ENCODE measurements at regions not wholly inside any gene's neighbourhood (a gene's known extent, or its start where the extent isn't known, plus 50 kb on each side); places are given as distances from the start of the nearest gene placed in this dataset.

DNA sequence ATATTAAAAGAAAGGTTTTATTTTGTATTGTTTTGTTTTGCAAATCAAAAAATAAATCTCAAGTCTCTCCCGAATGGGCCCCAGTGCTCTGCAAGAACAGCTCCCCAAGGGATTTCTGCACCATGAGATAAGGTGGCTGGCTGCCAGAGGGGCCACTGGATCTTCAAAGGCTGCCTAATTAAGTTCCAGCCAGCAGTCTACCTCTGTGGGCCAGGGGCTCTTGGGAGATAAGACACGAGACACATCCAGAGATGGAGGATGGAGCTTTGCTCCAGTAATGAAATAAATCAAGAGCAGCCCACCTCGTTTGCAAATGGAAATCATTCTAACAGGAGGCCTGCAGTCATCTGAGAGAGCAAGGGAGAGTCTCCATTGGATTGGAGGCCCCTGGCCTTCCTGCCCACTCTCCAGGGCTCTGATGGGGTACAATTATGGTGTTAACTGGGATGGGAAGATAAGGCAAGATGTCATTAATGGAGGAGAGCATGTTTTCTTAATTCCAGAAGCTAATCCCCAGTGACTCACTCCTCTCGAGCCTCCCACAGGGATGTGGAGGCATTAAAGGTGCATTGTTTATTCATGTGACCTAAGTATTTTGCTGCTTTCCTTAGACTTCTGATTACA, 155.2 kb upstream of the KAZN start:
- DNase-seq (ENCODE audit: low read depth in 1 of 2, low spot score in 1 of 2) = no peak
- TF ChIP-seq, protein P1, sequence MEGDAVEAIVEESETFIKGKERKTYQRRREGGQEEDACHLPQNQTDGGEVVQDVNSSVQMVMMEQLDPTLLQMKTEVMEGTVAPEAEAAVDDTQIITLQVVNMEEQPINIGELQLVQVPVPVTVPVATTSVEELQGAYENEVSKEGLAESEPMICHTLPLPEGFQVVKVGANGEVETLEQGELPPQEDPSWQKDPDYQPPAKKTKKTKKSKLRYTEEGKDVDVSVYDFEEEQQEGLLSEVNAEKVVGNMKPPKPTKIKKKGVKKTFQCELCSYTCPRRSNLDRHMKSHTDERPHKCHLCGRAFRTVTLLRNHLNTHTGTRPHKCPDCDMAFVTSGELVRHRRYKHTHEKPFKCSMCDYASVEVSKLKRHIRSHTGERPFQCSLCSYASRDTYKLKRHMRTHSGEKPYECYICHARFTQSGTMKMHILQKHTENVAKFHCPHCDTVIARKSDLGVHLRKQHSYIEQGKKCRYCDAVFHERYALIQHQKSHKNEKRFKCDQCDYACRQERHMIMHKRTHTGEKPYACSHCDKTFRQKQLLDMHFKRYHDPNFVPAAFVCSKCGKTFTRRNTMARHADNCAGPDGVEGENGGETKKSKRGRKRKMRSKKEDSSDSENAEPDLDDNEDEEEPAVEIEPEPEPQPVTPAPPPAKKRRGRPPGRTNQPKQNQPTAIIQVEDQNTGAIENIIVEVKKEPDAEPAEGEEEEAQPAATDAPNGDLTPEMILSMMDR (IDR thresholded peaks at IDR 0.05; ENCODE audit: insufficient read depth, low read length) = no peak
- no peak for TF ChIP-seq SPI1 (IDR thresholded peaks at IDR 0.05; ENCODE audit: borderline replicate concordance, low read depth)
- no peak for TF ChIP-seq GABPA (IDR thresholded peaks at IDR 0.05; ENCODE audit: low read depth)
- TF ChIP-seq, protein P2, sequence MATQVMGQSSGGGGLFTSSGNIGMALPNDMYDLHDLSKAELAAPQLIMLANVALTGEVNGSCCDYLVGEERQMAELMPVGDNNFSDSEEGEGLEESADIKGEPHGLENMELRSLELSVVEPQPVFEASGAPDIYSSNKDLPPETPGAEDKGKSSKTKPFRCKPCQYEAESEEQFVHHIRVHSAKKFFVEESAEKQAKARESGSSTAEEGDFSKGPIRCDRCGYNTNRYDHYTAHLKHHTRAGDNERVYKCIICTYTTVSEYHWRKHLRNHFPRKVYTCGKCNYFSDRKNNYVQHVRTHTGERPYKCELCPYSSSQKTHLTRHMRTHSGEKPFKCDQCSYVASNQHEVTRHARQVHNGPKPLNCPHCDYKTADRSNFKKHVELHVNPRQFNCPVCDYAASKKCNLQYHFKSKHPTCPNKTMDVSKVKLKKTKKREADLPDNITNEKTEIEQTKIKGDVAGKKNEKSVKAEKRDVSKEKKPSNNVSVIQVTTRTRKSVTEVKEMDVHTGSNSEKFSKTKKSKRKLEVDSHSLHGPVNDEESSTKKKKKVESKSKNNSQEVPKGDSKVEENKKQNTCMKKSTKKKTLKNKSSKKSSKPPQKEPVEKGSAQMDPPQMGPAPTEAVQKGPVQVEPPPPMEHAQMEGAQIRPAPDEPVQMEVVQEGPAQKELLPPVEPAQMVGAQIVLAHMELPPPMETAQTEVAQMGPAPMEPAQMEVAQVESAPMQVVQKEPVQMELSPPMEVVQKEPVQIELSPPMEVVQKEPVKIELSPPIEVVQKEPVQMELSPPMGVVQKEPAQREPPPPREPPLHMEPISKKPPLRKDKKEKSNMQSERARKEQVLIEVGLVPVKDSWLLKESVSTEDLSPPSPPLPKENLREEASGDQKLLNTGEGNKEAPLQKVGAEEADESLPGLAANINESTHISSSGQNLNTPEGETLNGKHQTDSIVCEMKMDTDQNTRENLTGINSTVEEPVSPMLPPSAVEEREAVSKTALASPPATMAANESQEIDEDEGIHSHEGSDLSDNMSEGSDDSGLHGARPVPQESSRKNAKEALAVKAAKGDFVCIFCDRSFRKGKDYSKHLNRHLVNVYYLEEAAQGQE (IDR thresholded peaks at IDR 0.05; ENCODE audit: insufficient replicate concordance, low read depth) = no peak
- TF ChIP-seq POLR2AphosphoS5 (IDR thresholded peaks at IDR 0.05; ENCODE audit: low read depth) = no peak
- Histone ChIP-seq H3K27me3 (ENCODE audit: insufficient read depth, poor library complexity, severe bottlenecking) (no peaks in the 10 kb centered on the region), H3K4me3 (replicated peaks; ENCODE audit: insufficient read depth, low read length) (no peak overlapping the region), H3K27ac (replicated peaks) (no peak overlapping the region)

DNA sequence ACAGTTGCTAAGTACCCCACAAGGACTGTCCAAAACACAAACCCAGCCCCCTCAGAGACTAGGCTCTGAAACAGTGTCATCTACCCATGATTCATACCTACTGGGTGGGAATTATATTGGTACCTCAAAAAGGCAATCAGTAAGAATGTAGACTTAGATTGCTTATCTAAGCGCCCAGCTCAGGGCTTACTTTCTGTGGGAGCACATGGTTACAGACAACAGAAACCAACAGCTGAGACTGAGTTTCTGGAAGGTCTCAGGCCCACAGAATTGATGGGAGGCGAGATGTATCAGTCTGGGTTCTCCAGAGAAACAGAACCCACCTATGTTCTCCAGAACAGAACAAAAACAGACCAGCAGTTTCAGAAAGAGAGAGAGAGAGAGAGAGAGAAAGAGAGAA, 147.3 kb upstream of the KAZN start:
- H3K27me3 ChIP-seq (ENCODE audit: insufficient read depth, poor library complexity, severe bottlenecking) = no peaks in the 10 kb centered on the region
- DNase-seq (ENCODE audit: low read depth in 1 of 2, low spot score in 1 of 2) = no peak
- no peak overlapping the region for H3K4me3 ChIP-seq (replicated peaks; ENCODE audit: insufficient read depth, low read length)
- H3K27ac ChIP-seq (replicated peaks) = no peak overlapping the region
- TF ChIP-seq POLR2AphosphoS5 (IDR thresholded peaks at IDR 0.05; ENCODE audit: low read depth) (no peak), GABPA (IDR thresholded peaks at IDR 0.05; ENCODE audit: low read depth) (no peak), SPI1 (IDR thresholded peaks at IDR 0.05; ENCODE audit: borderline replicate concordance, low read depth) (no peak)
- TF ChIP-seq, protein P2 (IDR thresholded peaks at IDR 0.05; ENCODE audit: insufficient replicate concordance, low read depth) = no peak
- TF ChIP-seq, protein P1 (IDR thresholded peaks at IDR 0.05; ENCODE audit: insufficient read depth, low read length) = no peak

DNA sequence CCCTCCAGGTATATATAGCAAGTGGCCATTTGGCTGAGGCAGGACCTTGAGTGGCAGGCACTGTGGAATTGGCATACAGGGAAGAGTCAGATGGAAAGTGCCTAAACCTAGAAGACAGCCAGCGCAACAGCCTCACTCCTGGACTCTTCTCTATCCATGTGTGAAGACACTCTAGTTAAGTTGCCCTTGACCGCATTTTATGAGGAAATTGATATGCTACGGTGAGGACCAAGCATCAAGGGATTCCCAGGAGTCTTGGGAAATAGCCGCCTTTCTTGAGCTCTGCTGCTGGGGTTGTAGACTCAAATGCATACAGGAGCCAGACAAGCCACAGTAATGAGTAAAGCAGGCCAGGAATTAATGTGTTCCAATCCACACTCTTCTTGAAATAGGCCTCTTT, 145.9 kb upstream of the KAZN start:
- Histone ChIP-seq H3K27me3 (ENCODE audit: insufficient read depth, poor library complexity, severe bottlenecking) (no peaks in the 10 kb centered on the region), H3K27ac (replicated peaks) (no peak overlapping the region), H3K4me3 (replicated peaks; ENCODE audit: insufficient read depth, low read length) (no peak overlapping the region)
- TF ChIP-seq POLR2AphosphoS5 (IDR thresholded peaks at IDR 0.05; ENCODE audit: low read depth) (no peak), SPI1 (IDR thresholded peaks at IDR 0.05; ENCODE audit: borderline replicate concordance, low read depth) (no peak), GABPA (IDR thresholded peaks at IDR 0.05; ENCODE audit: low read depth) (no peak)
- TF ChIP-seq, protein P2 (IDR thresholded peaks at IDR 0.05; ENCODE audit: insufficient replicate concordance, low read depth) = no peak
- TF ChIP-seq, protein P1 (IDR thresholded peaks at IDR 0.05; ENCODE audit: insufficient read depth, low read length) = no peak
- no peak for DNase-seq (ENCODE audit: low read depth in 1 of 2, low spot score in 1 of 2)
